HEK293 (cell line): ENCODE measurements at regions not wholly inside any gene's neighbourhood (a gene's known extent, or its start where the extent isn't known, plus 50 kb on each side); places are given as distances from the start of the nearest gene placed in this dataset.

Source experiments
- CTCF ChIP-seq: fragments of 450-650 bp; formaldehyde crosslinking; IDR thresholded peaks from 2 replicates; pipeline ENCODE4 v1.5.1; 2016; ENCODE audit warnings: missing biosample characterization, missing genetic modification characterization
- ZNF133 ChIP-seq: fragments of 450-650 bp; formaldehyde crosslinking; IDR thresholded peaks from 2 replicates; pipeline ENCODE4 v1.5.1; 2016; ENCODE audit warnings: missing biosample characterization, missing genetic modification characterization
- ZNF354C ChIP-seq: fragments of 450-650 bp; formaldehyde crosslinking; IDR thresholded peaks from 2 replicates; pipeline ENCODE4 v1.5.1; 2016; ENCODE audit warnings: missing biosample characterization, missing genetic modification characterization, low read depth, borderline replicate concordance
- TF ChIP-seq, protein P1 (sequence below): fragments of 450-650 bp; formaldehyde crosslinking; IDR thresholded peaks from 2 replicates; pipeline ENCODE4 v1.5.1; 2016; ENCODE audit warnings: missing biosample characterization, missing genetic modification characterization, low read depth

DNA sequence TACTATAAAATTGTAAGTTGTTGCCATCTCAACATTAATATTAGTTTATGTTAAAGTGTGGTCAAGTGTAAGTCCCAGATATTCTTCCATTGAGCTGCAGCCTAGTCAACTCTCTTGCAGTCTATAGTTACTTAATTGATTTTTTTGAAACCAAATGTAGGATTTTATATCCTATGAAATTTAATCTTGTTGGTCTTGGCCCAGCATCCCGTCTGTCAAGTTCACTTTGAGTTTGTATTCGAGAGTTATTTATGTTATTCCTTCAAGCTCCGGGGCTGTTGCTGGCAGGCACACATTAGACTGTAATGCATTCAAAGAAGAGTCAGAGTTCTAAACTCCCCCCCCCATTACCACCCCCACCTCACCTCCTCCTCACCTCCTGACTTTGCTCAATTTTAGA lies 71.0 kb upstream of the SPACA1 start:
- TF ChIP-seq, protein P1, sequence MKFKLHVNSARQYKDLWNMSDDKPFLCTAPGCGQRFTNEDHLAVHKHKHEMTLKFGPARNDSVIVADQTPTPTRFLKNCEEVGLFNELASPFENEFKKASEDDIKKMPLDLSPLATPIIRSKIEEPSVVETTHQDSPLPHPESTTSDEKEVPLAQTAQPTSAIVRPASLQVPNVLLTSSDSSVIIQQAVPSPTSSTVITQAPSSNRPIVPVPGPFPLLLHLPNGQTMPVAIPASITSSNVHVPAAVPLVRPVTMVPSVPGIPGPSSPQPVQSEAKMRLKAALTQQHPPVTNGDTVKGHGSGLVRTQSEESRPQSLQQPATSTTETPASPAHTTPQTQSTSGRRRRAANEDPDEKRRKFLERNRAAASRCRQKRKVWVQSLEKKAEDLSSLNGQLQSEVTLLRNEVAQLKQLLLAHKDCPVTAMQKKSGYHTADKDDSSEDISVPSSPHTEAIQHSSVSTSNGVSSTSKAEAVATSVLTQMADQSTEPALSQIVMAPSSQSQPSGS (tag by site-specific recombination) = no peak
- TF ChIP-seq ZNF133 (tag by site-specific recombination) (no peak), CTCF (no peak), ZNF354C (tag by site-specific recombination) (no peak)
